ENCODE measurements at regions not wholly inside any gene's neighbourhood (a gene's known extent, or its start where the extent isn't known, plus 50 kb on each side); places are given as distances from the start of the nearest gene placed in this dataset.
"Not testable (repeated sequence)": the region's sequence is repeated elsewhere in the genome, so short reads cannot be mapped to it uniquely, and the experiment has no call there.

- TF ChIP-seq CTCF, POLR2A (IDR thresholded peaks at IDR 0.05): not testable (repeated sequence)
These were observed 410.4 kb upstream of the EPHA7 start for GRCh38 chr6:93829757-93830156.

Data from heart left ventricle (tissue), 13 donors.